Skin epidermis (tissue), 12 donors: ENCODE measurements at regions not wholly inside any gene's neighbourhood (a gene's known extent, or its start where the extent isn't known, plus 50 kb on each side); places are given as distances from the start of the nearest gene placed in this dataset.

Experiments used
- H3K27ac ChIP-seq, 21 experiments: fragments of 200-600 bp; sonication (generic) in 11 of 21; one replicate each; pipeline ENCODE4 v1.5.0; 2020; ENCODE audit warnings: mild to moderate bottlenecking in 3 of 21, inconsistent platforms in 2 of 21, moderate library complexity in 2 of 21
- H3K4me3 ChIP-seq, 7 experiments: fragments of 200-600 bp; sonication (generic) in 2 of 7; one replicate each; pipeline ENCODE4 v1.5.0; 2020; ENCODE audit warnings: inconsistent platforms in 2 of 7, mild to moderate bottlenecking in 2 of 7, moderate library complexity in 1 of 7

DNA sequence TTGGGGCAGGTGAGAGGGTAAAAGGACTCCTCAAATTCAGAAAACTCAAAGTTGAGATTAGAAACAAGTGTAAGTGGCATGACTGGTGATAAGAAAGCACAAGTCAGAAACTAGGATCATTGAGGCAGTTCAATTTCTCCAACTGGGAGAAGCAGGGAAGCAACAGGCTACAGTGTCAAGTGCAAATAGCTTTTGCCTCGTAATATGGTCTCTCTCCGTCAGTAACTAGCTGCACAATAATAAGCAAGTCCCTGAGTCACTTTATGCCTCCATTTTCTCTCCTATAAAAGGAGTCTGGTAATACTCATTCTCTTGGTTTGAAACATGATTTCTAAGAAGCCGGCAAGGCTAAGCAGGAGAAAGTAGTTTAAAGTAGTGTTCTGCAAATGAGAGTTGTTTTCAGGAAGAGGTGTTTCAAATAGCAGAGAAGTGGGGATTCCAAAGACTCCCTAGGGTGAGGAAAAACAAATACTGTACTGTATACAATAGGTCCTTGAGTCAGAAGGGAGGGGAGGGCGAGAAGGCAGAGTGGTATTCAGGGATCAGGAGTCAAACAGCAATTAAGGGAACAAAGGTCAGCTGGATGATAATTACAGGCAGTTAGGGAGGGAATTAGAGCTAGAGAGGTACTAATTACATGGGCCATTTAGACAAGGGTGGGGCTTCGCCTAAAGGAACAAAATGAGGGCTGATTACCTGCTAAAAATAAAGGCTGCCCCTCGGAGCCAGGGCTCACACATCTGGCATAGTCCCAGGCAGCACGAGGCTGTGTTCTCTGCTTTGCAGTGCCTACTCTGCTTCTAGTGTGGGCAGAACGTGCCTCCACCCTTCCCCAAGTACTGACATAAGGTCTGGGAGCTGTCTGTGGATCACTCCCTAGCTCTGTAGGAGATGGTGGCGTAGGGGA, 96.0 kb upstream of the BDNF start:
- Histone ChIP-seq H3K4me3 (no peak overlapping the region), H3K27ac (no peak overlapping the region)

DNA sequence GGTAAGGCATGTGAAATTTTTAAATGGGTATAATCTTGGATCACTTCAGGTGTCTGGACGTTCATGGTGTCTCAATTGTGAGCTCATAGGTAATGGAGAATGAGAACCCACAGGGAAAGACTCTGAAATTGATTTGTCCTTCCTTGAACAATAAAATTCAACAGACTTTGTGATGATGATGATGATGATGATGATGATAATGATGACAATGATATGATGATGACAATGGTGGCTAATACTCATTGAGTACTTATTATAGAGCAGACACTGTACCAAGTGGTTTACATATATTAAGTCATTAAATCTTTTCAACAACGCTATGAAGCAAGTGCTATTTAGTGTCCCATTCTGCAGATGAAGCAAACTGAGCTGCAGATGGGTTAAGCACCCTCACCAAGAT, 86.6 kb upstream of the BDNF start:
- no peak overlapping the region for H3K27ac ChIP-seq
- no peak overlapping the region for H3K4me3 ChIP-seq

DNA sequence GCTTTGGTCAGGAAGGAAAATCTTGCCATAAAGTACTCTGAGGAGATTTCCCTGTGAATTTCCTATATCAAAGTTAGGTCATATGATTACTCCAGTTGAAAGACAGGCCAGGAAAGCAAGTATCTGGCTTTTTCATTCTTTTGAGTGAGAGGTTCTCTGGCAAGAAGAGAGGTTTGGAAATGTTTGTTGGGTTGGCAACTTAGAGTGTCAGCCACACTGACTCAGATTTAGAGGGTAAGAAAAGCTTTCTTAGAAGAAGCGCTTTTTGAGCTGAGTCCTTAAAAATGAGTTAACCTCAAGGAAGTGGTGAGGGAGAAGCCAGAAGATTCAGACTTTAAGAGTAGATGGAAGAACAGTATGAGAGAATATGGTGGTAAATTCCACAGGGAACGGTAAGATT, 86.1 kb upstream of the BDNF start:
- Histone ChIP-seq H3K4me3 (no peak overlapping the region), H3K27ac (no peak overlapping the region)

DNA sequence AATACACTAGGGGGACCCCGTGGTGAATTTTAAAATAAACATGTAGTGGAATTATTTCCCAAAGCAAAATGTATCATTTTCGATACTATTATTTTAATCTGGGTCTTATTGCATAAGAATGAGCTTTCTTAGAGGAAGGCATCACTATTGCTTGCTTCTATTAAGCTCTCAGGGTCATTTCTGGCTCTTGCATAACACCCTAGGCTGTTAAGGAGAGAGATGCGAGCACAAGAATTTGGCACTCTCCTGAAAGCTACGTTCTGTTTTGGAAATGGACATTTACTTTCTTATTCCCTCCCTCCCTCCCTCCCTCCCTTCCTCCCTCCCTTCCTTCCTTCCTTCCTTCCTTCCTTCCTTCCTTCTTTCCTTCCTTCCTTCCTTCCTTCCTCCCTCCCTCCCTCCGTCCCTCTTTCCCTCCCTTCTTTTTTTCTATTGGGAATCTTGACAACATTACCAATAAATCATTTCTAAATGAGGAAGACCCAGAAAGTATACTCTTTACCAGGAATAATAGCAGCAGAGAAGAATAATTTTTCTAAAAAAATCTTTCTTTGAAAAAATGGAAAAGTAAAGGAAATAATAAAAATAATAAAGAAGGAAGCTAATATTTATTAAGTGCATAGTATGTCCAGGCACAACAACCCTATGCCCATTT, 83.6 kb upstream of the BDNF start:
- no peak overlapping the region for H3K4me3 ChIP-seq
- no peak overlapping the region for H3K27ac ChIP-seq

DNA sequence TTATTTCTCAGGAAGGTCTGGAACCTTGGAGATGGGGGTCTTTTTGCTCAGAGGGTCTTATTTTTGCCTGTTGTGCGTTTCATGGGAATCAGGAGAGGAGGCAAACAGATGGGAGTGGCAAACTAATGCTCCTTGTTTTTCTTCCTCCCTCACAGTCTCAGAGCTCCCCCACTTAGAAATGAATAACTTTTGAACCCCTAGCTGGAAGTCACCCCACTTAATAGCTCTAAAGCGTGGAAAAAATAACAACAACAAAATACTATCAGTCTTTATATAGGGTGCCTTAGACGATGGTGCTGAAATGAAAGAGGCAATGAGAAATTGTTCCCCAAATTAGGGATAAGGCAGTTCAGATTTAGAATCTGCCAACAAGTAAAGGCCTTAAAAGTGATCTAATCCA, 76.8 kb upstream of the BDNF start:
- Histone ChIP-seq H3K27ac (no peak overlapping the region), H3K4me3 (no peak overlapping the region)

DNA sequence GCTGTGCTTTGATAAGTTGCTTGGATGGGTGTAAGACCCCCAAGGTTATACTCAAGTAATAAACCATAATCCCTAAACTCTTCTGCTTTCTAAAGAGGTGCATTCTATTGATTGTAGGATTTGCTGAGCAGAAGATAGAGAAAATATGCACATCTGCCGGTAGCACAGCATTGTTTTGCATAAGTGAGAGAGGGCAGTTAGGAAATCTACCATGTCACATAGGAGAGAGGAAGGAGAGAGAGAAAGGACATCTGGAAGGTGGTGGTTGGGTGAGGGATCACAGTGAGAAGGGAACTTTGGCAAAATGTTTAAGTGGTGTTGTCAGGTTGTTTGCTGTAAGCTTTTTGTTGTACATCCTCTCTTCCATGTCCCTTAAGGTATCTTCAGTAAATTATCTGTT, 73.6 kb upstream of the BDNF start:
- Histone ChIP-seq H3K4me3 (no peak overlapping the region), H3K27ac (no peak overlapping the region)

DNA sequence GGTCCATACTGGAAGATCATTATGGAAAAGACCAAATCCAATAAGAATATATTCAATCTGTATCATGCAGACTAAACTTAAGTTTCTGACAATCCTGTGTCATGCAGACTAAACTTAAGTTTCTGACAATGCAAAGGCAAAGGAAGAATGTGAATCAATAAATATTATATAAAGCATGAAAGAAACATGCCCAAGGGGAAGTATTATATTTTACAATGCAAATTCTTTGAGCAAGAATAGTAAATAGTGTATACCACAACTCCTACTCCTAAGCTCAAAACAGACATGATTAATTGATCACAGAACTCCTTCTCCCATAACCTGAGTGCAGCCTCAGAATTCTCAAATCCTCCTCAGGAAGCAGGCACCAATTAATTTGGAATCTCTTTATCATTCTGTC, 71.3 kb upstream of the BDNF start:
- H3K4me3 ChIP-seq, result no peak overlapping the region

DNA sequence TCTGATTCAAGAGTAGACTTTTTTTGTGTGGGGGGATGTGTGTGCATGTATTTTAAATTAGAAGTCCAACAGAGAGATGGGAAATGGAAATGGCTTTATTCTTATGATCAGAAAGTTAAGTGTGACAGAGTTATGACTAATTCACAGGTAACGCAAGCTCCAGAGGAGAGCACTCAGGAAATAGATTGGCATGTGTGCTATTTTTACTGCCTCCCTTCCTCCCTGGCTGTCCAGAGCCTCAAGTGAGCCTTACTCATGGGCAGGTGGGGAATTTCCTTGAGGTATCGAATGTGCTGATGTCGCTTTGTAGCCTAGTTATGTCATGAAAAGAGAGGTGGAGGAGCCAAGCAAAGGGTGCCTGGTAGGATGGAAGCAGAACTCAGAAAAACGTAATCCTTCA, 70.3 kb upstream of the BDNF start:
- H3K27ac ChIP-seq, result no peak overlapping the region
- no peak overlapping the region for H3K4me3 ChIP-seq

More for the DNA sequence above, 71.3 kb upstream of the BDNF start:
- no peak overlapping the region for H3K27ac ChIP-seq

DNA sequence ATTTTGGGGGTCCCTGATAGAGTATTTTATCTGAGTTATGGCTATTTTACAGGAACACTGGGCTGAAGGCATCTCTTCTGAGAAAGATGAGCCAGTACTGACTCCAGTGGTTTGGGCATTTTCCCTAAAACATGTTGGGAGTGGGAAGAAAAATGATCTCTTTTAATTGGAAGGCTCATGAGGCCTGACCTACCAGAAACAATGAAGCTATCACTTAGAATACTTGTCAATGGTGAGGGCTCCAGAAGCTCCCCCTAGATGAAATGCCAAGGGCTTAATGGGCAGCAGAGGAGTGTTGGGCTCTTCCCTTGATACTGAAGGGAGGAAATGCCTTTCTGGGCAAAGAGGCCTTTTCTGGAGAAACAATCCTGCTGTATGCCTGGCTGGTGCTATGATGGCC, 63.5 kb upstream of the BDNF start:
- H3K4me3 ChIP-seq, result no peak overlapping the region
- no peak overlapping the region for H3K27ac ChIP-seq

DNA sequence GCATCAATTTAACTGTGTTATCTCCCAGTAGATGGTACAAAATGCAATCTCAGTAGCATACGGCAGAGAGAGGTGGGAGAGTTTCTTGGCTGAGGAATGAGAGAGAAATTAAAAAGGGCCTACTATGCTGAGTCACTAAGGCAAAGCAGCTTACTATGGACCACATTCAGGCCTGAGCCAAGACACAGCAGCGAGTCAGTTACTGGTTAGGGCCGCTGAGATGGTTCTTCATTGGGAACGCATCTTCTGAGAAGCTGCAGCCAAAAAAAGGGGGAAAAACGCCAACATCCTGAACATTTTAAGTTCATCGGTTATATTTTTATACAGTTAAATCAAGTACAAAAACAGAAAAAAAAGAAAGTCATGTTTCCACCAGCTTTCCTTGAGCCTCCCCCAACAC, 61.1 kb upstream of the BDNF start:
- no peak overlapping the region for H3K27ac ChIP-seq
- no peak overlapping the region for H3K4me3 ChIP-seq

DNA sequence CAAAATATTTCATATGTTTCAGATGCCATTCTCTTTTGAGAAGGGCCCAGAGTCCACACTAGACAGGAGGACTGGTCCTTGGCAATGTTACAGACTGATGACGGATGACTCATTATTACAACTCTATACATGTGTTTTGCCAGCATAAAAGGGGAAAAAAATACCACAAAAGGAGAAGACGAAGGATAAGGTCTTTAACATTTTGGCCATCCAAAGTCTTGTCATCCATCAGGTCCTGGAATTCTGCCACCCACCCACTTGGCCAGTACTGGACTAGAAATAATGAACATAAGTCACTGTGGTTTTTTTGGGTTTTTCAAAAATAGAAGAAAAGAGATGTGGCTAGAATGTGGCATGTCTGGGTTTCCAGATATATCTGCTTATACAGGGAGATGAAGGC, 57.7 kb upstream of the BDNF start:
- Histone ChIP-seq H3K4me3 (no peak overlapping the region), H3K27ac (no peak overlapping the region)

DNA sequence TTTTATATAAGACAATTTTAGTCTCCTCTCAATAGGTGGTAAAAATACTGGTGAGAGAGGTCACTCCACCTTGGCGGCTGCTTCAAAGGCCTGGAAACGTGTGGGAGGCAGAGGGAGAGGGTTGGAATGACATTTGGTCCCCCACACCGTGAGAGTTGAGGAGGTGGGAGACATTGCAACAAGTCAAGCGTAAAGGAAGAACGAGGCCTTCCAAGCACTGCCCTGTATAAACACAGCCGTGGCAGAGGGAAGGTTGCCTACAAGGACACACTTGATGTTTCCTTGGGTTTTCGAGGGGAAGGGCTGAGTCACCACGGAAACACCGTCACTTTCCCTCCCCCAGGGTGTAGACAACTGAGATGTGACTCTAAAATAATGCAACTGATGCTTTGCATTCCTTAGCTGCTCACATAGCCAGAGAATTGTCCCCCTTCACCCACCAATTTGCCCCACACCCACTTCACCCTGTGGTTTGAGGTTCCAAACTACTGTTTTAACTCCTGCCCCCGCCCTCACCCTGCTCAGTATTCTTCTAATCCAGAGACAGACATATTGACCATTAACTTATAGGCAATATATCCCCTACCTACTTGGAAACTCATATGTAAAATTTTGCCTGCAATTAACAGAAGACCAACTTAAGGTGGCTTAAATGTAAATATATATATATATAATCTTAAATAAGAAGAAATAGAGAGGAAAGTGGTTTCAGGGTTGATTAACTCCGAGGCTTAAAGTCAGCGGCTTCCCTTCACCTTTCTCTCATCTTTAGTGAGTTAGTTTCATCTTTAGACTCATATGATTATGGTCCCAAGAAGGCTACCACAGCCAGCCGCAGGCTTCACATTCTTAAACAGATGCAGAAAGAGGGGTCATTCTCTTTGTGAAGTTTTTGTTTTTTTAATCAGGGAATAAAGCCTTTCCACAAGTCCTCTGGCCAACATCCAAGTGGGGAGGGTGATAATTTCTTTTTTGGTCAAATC, 54.1 kb upstream of the BDNF start:
- Histone ChIP-seq H3K4me3 (no peak overlapping the region), H3K27ac (no peak overlapping the region)
